Panc1 (cell line): ENCODE measurements at regions not wholly inside any gene's neighbourhood (a gene's known extent, or its start where the extent isn't known, plus 50 kb on each side); places are given as distances from the start of the nearest gene placed in this dataset.

ENCODE experiments used
- CTCF ChIP-seq: fragments of 450-650 bp; IDR thresholded peaks from 2 replicates; pipeline ENCODE4 v1.5.1; 2017; ENCODE audit warnings: mild to moderate bottlenecking
- POLR2AphosphoS5 ChIP-seq: IDR thresholded peaks from 2 replicates; pipeline ENCODE4 v1.6.1; 2012; ENCODE audit warnings: mild to moderate bottlenecking, low read depth, low read length, moderate library complexity
- TF ChIP-seq, protein P1 (sequence below), 2 experiments: IDR thresholded peaks; 2 replicates each; pipeline ENCODE4 v1.6.1; 2011 to 2012; ENCODE audit warnings: low read depth in 2 of 2, control low read depth in 1 of 2, low read length in 1 of 2, mild to moderate bottlenecking in 1 of 2, moderate library complexity in 1 of 2; ENCODE audit not compliant: insufficient read depth in 1 of 2

DNA sequence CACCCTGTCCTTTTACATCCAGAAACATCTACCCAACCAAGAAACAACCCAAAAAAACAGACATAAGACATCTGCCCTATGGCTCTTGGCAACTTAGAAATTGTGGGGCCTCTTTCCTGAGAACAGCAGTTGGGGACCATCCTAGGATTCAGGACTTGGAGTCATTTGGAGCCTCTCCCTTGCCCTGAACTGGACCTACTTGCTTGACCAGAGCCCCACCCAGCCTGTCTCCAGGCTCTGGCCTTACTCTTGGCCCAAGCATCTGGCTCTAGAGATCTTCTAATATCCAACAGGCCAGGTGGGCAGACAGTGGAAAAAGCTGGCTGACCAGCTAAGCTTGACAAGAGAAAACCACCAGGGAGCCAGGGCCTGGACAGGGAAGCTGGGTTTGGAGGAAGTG, 99.1 kb upstream of the C2CD4B start:
- TF ChIP-seq CTCF (no peak), POLR2AphosphoS5 (no peak)
- TF ChIP-seq, protein P1, sequence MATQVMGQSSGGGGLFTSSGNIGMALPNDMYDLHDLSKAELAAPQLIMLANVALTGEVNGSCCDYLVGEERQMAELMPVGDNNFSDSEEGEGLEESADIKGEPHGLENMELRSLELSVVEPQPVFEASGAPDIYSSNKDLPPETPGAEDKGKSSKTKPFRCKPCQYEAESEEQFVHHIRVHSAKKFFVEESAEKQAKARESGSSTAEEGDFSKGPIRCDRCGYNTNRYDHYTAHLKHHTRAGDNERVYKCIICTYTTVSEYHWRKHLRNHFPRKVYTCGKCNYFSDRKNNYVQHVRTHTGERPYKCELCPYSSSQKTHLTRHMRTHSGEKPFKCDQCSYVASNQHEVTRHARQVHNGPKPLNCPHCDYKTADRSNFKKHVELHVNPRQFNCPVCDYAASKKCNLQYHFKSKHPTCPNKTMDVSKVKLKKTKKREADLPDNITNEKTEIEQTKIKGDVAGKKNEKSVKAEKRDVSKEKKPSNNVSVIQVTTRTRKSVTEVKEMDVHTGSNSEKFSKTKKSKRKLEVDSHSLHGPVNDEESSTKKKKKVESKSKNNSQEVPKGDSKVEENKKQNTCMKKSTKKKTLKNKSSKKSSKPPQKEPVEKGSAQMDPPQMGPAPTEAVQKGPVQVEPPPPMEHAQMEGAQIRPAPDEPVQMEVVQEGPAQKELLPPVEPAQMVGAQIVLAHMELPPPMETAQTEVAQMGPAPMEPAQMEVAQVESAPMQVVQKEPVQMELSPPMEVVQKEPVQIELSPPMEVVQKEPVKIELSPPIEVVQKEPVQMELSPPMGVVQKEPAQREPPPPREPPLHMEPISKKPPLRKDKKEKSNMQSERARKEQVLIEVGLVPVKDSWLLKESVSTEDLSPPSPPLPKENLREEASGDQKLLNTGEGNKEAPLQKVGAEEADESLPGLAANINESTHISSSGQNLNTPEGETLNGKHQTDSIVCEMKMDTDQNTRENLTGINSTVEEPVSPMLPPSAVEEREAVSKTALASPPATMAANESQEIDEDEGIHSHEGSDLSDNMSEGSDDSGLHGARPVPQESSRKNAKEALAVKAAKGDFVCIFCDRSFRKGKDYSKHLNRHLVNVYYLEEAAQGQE (IDR thresholded peaks at IDR 0.05; ENCODE audit: insufficient read depth in 1 of 2, low read depth in 2 of 2, low read length in 1 of 2), result no peak
